Spleen (tissue), 11 donors: ENCODE measurements at regions not wholly inside any gene's neighbourhood (a gene's known extent, or its start where the extent isn't known, plus 50 kb on each side); places are given as distances from the start of the nearest gene placed in this dataset.
A peak's percentile ranks its signal among the peaks of the same experiment; 100 is the strongest.

Experiments
- DNase-seq: peaks from one replicate; pipeline ENCODE4 v3.0.0-alpha.2; 2020
- H3K27ac ChIP-seq, 8 donors: fragments of 200-600 bp; sonication (generic) in 7 of 8; 1 replicate in 4 of 8; 2 replicates in 4 of 8; pipeline versions ENCODE4 v1.5.0 to v1.8.0; 2016 to 2021; ENCODE audit warnings: inconsistent platforms in 4 of 8, mild to moderate bottlenecking in 4 of 8, moderate library complexity in 1 of 8
- H3K27me3 ChIP-seq, 7 donors: fragments of 200-600 bp; sonication (generic) in 6 of 7; replicated peaks in 1 of 7; 1 replicate in 4 of 7; 2 replicates in 3 of 7; pipeline versions ENCODE4 v1.5.0 to v1.8.0; 2016 to 2021; ENCODE audit warnings: inconsistent platforms in 3 of 7, mild to moderate bottlenecking in 1 of 7
- H3K36me3 ChIP-seq, 6 donors: fragments of 200-600 bp; sonication (generic) in 5 of 6; 1 replicate in 4 of 6; 2 replicates in 2 of 6; pipeline versions ENCODE4 v1.5.0 to v1.8.0; 2016 to 2021; ENCODE audit warnings: inconsistent platforms in 2 of 6
- H3K4me1 ChIP-seq, 6 donors: fragments of 200-600 bp; sonication (generic) in 5 of 6; 1 replicate in 3 of 6; 2 replicates in 3 of 6; pipeline versions ENCODE4 v1.5.0 to v1.8.0; 2016 to 2021; ENCODE audit warnings: inconsistent platforms in 3 of 6
- H3K4me3 ChIP-seq, 8 donors: fragments of 200-600 bp; sonication (generic) in 7 of 8; 1 replicate in 4 of 8; 2 replicates in 4 of 8; pipeline versions ENCODE4 v1.5.0 to v1.8.0; 2016 to 2021; ENCODE audit warnings: inconsistent platforms in 4 of 8, mild to moderate bottlenecking in 4 of 8, moderate library complexity in 2 of 8
- H3K9me3 ChIP-seq, 8 donors: fragments of 200-600 bp; sonication (generic) in 7 of 8; 1 replicate in 4 of 8; 2 replicates in 4 of 8; pipeline versions ENCODE4 v1.5.0 to v1.8.0; 2016 to 2021; ENCODE audit warnings: inconsistent platforms in 4 of 8
- CTCF ChIP-seq, 11 experiments: fragments of 200-600 bp in 7 of 11; fragments of 450-650 bp in 4 of 11; sonication (generic) in 4 of 11; IDR thresholded peaks in 8 of 11; conservative IDR thresholded peaks in 3 of 11; 1 replicate in 7 of 11; 2 replicates in 4 of 11; pipeline versions ENCODE4 v1.4.0 to v1.8.0; 2016 to 2021; ENCODE audit warnings: antibody characterized with exemption in 11 of 11, inconsistent platforms in 4 of 11, mild to moderate bottlenecking in 1 of 11
- POLR2A ChIP-seq, 3 donors: fragments of 450-650 bp; IDR thresholded peaks; one replicate each; pipeline ENCODE4 v1.5.1; 2017; ENCODE audit warnings: antibody characterized with exemption in 3 of 3, mild to moderate bottlenecking in 1 of 3
- POLR2AphosphoS5 ChIP-seq, 3 donors: sonication (generic); formaldehyde crosslinking; IDR thresholded peaks; one replicate each; pipeline ENCODE4 v1.5.1; 2017; ENCODE audit warnings: antibody characterized with exemption in 3 of 3
- WGBS, 5 donors: extraction: QIAGEN DNeasy Blood & Tissue Kit in 3 of 5; methylation state at CpG; one replicate each; pipeline versions ENCODE4 v1.1.5 to v1.1.7; 2013 to 2018; 5-methylcytosine and 5-hydroxymethylcytosine counted together
- intact Hi-C: fragments of 100-400 bp; cut with DNase I; formaldehyde crosslinking; loops from one replicate; pipeline ENCODE4 v1.15.0; 2023; ENCODE audit warnings: low total_unique reads
- donor health status: healthy with polysubstance abuse.
- donor health status: DM: no; HTN: no; CAD: no; lungs with moderate emphysema.
- donor health status: DM: no; HTN: no; CAD: no.
- donor health status: Bipolar disorder and iron deficiency.
- donor health status: healthy.
- donor health status: DM: no; HTN: no; CAD: no.
- donor health status: DM: yes; HTN: yes; CAD: no.

GRCh38 chr6:27176096-27176495 is 71.4 kb upstream of the PRSS16 start:
- Histone ChIP-seq H3K27me3 (no peaks in the 10 kb centered on the region), H3K9me3 (no peaks in the 10 kb centered on the region), H3K27ac (no peak overlapping the region), H3K4me1 (peaks cover 0 to 18% (median 6%) of the 10 kb centered on the region in 6 donors), H3K4me3 (peak overlapping the region in 3 of 8 donors; percentile 77 to 91 (median 86)), H3K36me3 (no peaks in the 10 kb centered on the region)
- TF ChIP-seq POLR2A (IDR thresholded peaks at IDR 0.05) (no peak), POLR2AphosphoS5 (IDR thresholded peaks at IDR 0.05) (no peak), CTCF (IDR thresholded peaks at IDR 0.05 in 8 of 11, conservative IDR thresholded peaks at IDR 0.05 in 3 of 11) (no peak)
- DNase-seq = no peak
- intact Hi-C loops = no loop called here
- WGBS, 5 donors = 52 to 61% (median 58%) methylated on average over 9 of the region's 9 CpGs

GRCh38 chr6:27176523-27177484 is 70.7 kb upstream of the PRSS16 start:
- peak overlapping the region; percentile 68 to 88 (median 84) for H3K27ac ChIP-seq
- H3K36me3 ChIP-seq = no peaks in the 10 kb centered on the region
- no peaks in the 10 kb centered on the region for H3K27me3 ChIP-seq
- H3K4me3 ChIP-seq = peak overlapping the region; percentile 77 to 99 (median 90)
- no peaks in the 10 kb centered on the region for H3K9me3 ChIP-seq
- peaks cover 0 to 18% (median 6%) of the 10 kb centered on the region in 6 donors for H3K4me1 ChIP-seq
- TF ChIP-seq POLR2A (IDR thresholded peaks at IDR 0.05) (no peak), POLR2AphosphoS5 (IDR thresholded peaks at IDR 0.05) (no peak), CTCF (IDR thresholded peaks at IDR 0.05 in 8 of 11, conservative IDR thresholded peaks at IDR 0.05 in 3 of 11) (no peak)
- intact Hi-C loops = no loop called here
- 2% methylated on average over 38 of the region's 38 CpGs for WGBS, 5 donors
- no peak for DNase-seq

GRCh38 chr6:27177485-27178406 is 69.8 kb upstream of the PRSS16 start:
- Histone ChIP-seq H3K9me3 (no peaks in the 10 kb centered on the region), H3K36me3 (no peaks in the 10 kb centered on the region), H3K27ac (peak overlapping the region; percentile 68 to 88 (median 84)), H3K4me1 (peaks cover 0 to 18% (median 6%) of the 10 kb centered on the region in 6 donors), H3K27me3 (no peaks in the 10 kb centered on the region), H3K4me3 (peak overlapping the region; percentile 77 to 99 (median 90))
- peak in 1 of 3 donors; percentile 68 for TF ChIP-seq POLR2A (IDR thresholded peaks at IDR 0.05)
- TF ChIP-seq POLR2AphosphoS5 (IDR thresholded peaks at IDR 0.05) = peak; percentile 63 to 67 (median 64)
- TF ChIP-seq CTCF (IDR thresholded peaks at IDR 0.05 in 8 of 11, conservative IDR thresholded peaks at IDR 0.05 in 3 of 11) = peak in 10 of 11 experiments; percentile 8 to 49 (median 40)
- WGBS, 5 donors = 0 to 2% (median 0%) methylated on average over 23 to 39 of the region's 39 CpGs
- peak; percentile 93 for DNase-seq
- intact Hi-C loops = no loop called here
